Glutamatergic neuron (in vitro differentiated cells): ENCODE measurements at regions not wholly inside any gene's neighbourhood (a gene's known extent, or its start where the extent isn't known, plus 50 kb on each side); places are given as distances from the start of the nearest gene placed in this dataset.
"Not testable (repeated sequence)": the region's sequence is repeated elsewhere in the genome, so short reads cannot be mapped to it uniquely, and the experiment has no call there.

ENCODE experiments used
- DNase-seq: peaks from one replicate; pipeline ENCODE4 v3.0.0; 2022
- H3K27ac Mint-ChIP-seq: one replicate; pipeline ENCODE4 v1.8.0; 2020; ENCODE audit warnings: mild to moderate bottlenecking, mixed read lengths, inconsistent platforms; ENCODE audit not compliant: unreplicated experiment
- H3K27me3 Mint-ChIP-seq: one replicate; pipeline ENCODE4 v1.8.0; 2020; ENCODE audit warnings: mild to moderate bottlenecking, moderate library complexity, mixed read lengths, inconsistent platforms; ENCODE audit not compliant: unreplicated experiment
- H3K36me3 Mint-ChIP-seq: one replicate; pipeline ENCODE4 v1.8.0; 2020; ENCODE audit warnings: mild to moderate bottlenecking, mixed read lengths, inconsistent platforms; ENCODE audit not compliant: unreplicated experiment
- H3K4me1 Mint-ChIP-seq: one replicate; pipeline ENCODE4 v1.8.0; 2020; ENCODE audit warnings: mild to moderate bottlenecking, low read depth, mixed read lengths, inconsistent platforms; ENCODE audit not compliant: unreplicated experiment
- H3K4me3 Mint-ChIP-seq: one replicate; pipeline ENCODE4 v1.8.0; 2020; ENCODE audit warnings: mild to moderate bottlenecking, mixed read lengths, inconsistent platforms; ENCODE audit not compliant: unreplicated experiment
- H3K9me3 Mint-ChIP-seq: one replicate; pipeline ENCODE4 v1.8.0; 2020; ENCODE audit warnings: mild to moderate bottlenecking, moderate library complexity, mixed read lengths, inconsistent platforms; ENCODE audit not compliant: unreplicated experiment
- CTCF ChIP-seq: fragments of 200-600 bp; sonication (generic); IDR thresholded peaks from one replicate; pipeline ENCODE4 v1.5.0; 2021; ENCODE audit not compliant: partially characterized antibody, unreplicated experiment

GRCh38 chr6:86487660-86488221 is 449.6 kb upstream of the HTR1E start:
- Mint-ChIP-seq H3K27ac (no peak overlapping the region), H3K27me3 (no peaks in the 10 kb centered on the region), H3K9me3 (peaks cover 2% of the 10 kb centered on the region), H3K36me3 (peaks cover 7% of the 10 kb centered on the region), H3K4me1 (no peaks in the 10 kb centered on the region), H3K4me3 (no peak overlapping the region)
- no peak for DNase-seq
- no peak for TF ChIP-seq CTCF

DNA sequence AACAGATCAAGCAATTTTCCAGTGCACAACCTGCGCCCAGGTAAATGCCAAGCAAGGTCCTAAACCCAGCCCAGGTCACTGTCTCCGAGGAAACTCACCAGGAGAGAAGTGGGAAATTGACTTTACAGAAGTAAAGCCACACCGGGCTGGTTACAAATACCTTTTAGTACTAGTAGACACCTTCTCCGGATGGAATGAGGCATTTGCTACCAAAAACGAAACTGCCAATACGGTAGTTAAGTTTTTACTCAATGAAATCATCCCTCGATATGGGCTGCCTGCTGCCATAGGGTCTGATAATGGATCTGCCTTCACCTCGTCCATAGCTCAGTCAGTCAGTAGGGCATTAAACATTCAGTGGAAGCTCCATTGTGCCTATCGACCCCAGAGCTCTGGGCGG is 459.0 kb upstream of the HTR1E start:
- H3K4me3 Mint-ChIP-seq, DNase-seq, H3K36me3 Mint-ChIP-seq, H3K27me3 Mint-ChIP-seq, H3K4me1 Mint-ChIP-seq, H3K27ac Mint-ChIP-seq, H3K9me3 Mint-ChIP-seq: not testable (repeated sequence)

DNA sequence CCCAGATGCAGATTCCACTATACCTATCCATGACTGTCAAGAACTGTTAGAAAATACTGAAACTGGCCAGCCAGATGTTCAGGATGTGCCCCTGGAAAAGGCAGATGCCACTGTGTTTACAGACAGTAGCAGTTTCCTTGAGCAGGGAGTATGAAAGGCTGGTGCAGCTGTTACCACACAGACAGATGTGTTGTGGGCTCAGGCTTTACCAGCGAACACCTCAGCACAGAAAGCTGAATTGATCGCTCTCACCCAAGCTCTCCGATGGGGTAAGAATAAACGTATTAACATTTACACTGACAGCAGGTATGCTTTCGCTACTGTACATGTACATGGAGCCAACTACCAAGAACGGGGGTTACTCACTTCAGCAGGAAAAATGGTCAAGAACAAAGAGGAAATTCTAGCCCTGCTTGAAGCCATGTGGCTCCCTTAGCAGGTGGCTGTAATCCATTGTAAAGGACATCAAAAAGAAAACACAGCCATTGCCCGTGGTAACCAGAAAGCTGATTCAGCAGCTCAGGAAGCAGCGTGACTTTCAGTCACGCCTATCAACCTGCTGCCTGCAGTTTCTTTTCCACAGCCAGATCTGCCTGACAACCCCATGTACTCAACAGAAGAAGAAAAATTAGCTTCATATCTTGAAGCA is 459.7 kb upstream of the HTR1E start:
- Mint-ChIP-seq H3K4me1 (peaks cover 3% of the 10 kb centered on the region), H3K27ac (peak overlapping the region; percentile 57), H3K27me3 (peaks cover 2% of the 10 kb centered on the region), H3K4me3 (no peak overlapping the region), H3K36me3 (no peaks in the 10 kb centered on the region), H3K9me3 (peaks cover 1% of the 10 kb centered on the region)
- no peak for DNase-seq
- TF ChIP-seq CTCF: no peak

- no peak for TF ChIP-seq CTCF
- peaks cover 3% of the 10 kb centered on the region for H3K4me1 Mint-ChIP-seq
- H3K4me3 Mint-ChIP-seq: no peak overlapping the region
- DNase-seq: no peak
- no peaks in the 10 kb centered on the region for H3K36me3 Mint-ChIP-seq
- H3K27me3 Mint-ChIP-seq: peaks cover 2% of the 10 kb centered on the region
- peaks cover 1% of the 10 kb centered on the region for H3K9me3 Mint-ChIP-seq
- H3K27ac Mint-ChIP-seq: no peak overlapping the region
Measured at GRCh38 chr6:86476311-86476710, 461.0 kb upstream of the HTR1E start.

DNA sequence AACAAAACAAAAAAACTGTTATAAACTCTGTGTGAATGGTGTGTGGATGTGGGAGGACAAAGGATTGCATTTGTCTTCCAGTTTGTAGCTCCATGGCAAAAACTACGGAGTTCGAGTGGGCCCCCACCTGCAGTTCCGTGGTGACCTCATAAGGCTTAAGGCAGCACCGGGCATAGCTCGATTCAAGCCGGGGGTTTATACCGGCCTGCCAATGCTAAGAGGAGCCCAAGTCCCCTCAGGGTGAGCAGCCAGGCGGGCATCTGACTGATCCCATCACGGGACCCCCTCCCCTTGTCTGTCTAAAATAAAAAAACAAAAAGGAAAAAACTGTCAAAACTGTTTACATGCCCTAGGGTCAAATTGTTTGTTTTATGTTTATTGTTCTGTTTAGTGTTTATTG is 463.2 kb upstream of the HTR1E start:
- Mint-ChIP-seq H3K27ac (no peak overlapping the region), H3K4me1 (peaks cover 3% of the 10 kb centered on the region), H3K27me3 (peaks cover 2% of the 10 kb centered on the region), H3K4me3 (no peak overlapping the region), H3K9me3 (peaks cover 1% of the 10 kb centered on the region), H3K36me3 (no peaks in the 10 kb centered on the region)
- no peak for TF ChIP-seq CTCF
- no peak for DNase-seq
